8988T (cell line): ENCODE measurements at regions not wholly inside any gene's neighbourhood (a gene's known extent, or its start where the extent isn't known, plus 50 kb on each side); places are given as distances from the start of the nearest gene placed in this dataset.
"Not testable (repeated sequence)": the region's sequence is repeated elsewhere in the genome, so short reads cannot be mapped to it uniquely, and the experiment has no call there.

Experiments
- DNase-seq: peaks from one replicate; pipeline ENCODE4 v3.0.0; 2011

DNA sequence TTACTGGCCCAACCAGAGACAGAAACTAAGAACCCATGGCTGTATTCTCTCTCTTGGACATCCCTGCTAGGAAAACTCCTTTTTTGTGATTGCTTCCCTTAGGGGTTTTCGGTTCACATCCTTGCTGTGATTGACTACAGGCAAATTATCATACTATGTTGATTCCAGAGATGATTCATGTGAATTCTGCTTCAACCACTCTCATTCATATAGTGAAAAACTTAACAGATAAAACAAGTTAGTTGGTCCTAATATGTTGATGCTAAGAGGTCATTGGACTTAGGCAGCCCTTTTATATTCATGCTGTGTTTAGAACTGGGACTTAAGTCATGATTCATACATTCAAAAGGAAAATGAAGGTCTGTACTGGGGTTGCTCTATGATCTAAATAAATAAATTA lies 76.9 kb upstream of the CCN2 start:
- no peak for DNase-seq

GRCh38 chr6:132025468-132025867 lies 74.3 kb upstream of the CCN2 start:
- DNase-seq: no peak

DNA sequence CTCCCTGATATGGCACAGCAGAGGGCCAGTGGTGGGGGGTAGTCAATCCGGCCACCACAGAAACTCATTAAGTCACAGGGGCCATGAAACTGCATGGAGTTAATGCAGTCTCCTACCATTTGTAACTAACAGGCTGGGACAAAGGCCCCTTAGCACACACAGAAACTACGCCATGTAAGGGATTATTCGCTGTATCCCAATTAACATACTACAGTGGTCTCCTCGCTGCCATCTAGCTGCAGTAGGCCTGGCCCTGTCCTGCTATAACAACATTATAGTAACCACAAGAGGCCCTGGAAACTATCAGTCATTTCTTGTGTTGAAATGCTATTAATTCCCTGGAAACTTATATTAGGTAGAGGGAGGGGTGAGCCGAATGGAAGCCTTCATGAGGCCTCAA lies 72.3 kb upstream of the CCN2 start:
- DNase-seq: no peak

- no peak for DNase-seq
These were observed 70.6 kb upstream of the CCN2 start for GRCh38 chr6:132021552-132022375.

DNA sequence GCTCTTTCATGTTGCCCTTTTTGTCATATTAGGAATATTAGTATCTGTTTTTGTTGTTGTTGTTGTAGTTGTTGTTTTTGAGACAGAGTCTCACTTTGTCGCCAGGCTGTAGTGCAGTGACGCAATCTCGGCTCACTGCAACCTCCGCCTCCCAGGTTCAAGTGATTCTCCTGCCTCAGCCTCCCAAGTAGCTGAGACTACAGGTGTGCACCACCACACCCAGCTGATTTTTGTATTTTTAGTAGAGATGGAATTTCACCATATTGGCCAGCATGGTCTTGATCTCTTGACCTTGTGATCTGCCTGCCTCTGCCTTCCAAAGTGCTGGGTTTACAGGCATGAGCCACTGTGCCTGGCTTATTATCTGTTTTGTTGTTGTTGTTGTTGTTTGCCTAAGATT lies 69.7 kb upstream of the CCN2 start:
- not testable (repeated sequence) for DNase-seq

- DNase-seq: no peak
These were observed 69.0 kb upstream of the CCN2 start for GRCh38 chr6:132020138-132020581.

DNA sequence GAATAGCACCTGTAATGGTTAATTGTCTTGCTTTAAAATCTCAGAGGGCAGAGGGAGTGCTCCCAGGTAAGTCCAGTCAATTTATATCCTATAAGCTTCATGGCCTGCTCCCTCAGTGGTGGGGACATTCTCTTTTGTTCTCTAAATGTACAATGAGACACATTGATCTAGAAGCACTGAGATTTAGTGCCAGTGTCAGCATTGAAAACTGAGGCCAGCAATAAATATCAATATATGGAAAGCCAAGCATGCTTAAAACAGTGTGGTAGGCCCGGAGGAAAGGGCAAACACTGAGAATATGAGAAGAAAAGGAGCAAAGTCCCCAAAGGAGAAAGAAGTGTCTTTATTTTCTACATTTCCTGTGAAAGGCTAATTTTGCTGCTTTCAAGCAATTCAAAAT lies 68.4 kb upstream of the CCN2 start:
- DNase-seq: no peak

DNA sequence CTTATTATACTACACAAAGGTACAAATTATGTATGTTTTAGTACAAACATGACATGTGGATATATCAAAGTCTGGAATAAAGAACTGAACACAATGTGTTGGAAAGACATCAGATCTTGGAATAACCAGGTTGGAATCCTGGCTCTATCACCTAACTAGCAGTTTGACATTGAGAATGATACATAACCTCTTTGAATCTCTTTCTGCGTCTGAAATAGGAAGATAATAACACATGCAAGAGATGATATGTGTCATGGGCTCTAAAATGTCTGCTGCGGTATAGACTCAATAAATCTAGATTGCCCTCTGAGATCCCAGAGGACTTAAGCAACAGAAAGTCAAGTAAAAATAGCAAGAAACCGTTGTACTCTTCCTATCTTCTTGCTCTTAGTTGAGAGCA lies 66.8 kb upstream of the CCN2 start:
- no peak for DNase-seq

GRCh38 chr6:132016396-132016795 lies 65.2 kb upstream of the CCN2 start:
- no peak for DNase-seq

- DNase-seq: no peak
These were observed 60.4 kb upstream of the CCN2 start for GRCh38 chr6:132011582-132011981.

GRCh38 chr6:132009175-132009574 lies 58.0 kb upstream of the CCN2 start:
- no peak for DNase-seq

DNA sequence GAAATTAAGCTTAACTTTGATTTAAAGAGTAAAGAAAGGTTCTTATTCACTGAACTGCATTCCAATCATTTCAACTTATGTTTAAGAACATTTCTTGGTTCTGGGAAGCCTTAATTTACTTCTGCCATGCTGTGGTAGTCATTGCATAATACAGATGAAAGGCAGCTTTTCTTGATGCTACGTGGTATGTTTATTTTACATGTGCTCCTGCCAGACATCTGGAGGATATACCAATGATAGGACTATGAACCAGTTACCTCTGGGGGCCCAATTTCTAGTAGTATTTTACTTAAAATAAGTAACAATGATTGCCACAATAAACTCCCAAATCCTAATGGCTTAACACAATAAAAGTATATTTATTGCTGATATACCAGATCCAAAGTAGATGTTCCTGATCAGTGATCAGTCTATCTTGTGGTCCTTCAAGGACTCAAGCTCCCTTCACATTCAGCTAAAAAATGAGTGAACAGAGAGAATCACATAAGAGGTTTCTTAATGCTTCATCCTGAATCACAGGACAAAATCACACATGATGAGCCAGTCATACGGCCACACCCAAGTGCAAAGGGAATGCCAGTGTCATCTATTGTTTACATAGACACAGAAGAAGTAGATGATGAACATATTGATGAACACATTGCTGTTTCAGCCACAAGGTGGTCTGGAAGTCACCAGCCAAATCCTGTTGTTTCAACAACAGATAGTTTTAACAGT lies 56.5 kb upstream of the CCN2 start:
- no peak for DNase-seq

- DNase-seq: no peak
These were observed 54.0 kb upstream of the CCN2 start for GRCh38 chr6:132005178-132005577.

DNA sequence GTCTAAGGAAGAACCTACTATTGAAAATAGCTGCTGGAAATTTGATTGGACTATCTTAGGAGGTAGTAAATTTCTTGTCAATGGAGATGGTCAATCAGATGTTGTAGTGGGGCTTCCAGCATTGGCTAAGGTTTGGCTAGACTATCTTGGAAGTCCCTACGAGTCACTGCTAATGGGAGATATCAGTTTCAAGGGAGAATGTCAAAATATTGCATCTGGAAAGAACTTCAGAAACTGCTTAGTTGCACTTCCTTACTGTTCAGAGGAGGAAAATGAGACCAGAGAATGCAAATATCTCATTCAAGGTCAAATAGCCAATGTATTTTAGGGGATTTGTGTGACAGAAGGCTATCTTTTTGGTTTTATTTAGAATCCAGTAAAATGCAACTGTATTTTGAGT lies 53.5 kb upstream of the CCN2 start:
- DNase-seq: no peak

- no peak for DNase-seq
These were observed 52.5 kb upstream of the CCN2 start for GRCh38 chr6:132003516-132004178.
